Right lobe of liver (tissue), 6 donors: ENCODE measurements at regions not wholly inside any gene's neighbourhood (a gene's known extent, or its start where the extent isn't known, plus 50 kb on each side); places are given as distances from the start of the nearest gene placed in this dataset.

ENCODE experiments used
- ATAC-seq, 4 donors: fragments of 200-7000 bp; cut with Tn5 transposase; one replicate each; pipeline ENCODE4 v1.9.1; 2020; ENCODE audit warnings: mild to moderate bottlenecking in 4 of 4, moderate library complexity in 4 of 4
- DNase-seq, 3 donors: peaks; one replicate each; pipeline ENCODE4 v3.0.0-alpha.2; 2020
- H3K27ac ChIP-seq, 3 donors: fragments of 200-600 bp; one replicate each; pipeline ENCODE4 v1.8.0; 2022
- H3K27me3 ChIP-seq, 2 donors: fragments of 200-600 bp; one replicate each; pipeline ENCODE4 v1.8.0; 2022
- H3K36me3 ChIP-seq, 4 donors: fragments of 200-600 bp; sonication (generic) in 1 of 4; one replicate each; pipeline versions ENCODE4 v1.5.1 to v1.8.0; 2017 to 2022; ENCODE audit warnings: control low read depth in 1 of 4
- H3K4me1 ChIP-seq, 4 donors: fragments of 200-600 bp; sonication (generic) in 1 of 4; one replicate each; pipeline versions ENCODE4 v1.5.1 to v1.8.0; 2017 to 2022; ENCODE audit warnings: control low read depth in 1 of 4
- H3K4me3 ChIP-seq, 3 donors: fragments of 200-600 bp; one replicate each; pipeline ENCODE4 v1.8.0; 2022
- H3K9me3 ChIP-seq, 4 donors: fragments of 200-600 bp; sonication (generic) in 1 of 4; one replicate each; pipeline versions ENCODE4 v1.5.1 to v1.8.0; 2017 to 2022; ENCODE audit warnings: control low read depth in 1 of 4
- POLR2A ChIP-seq: fragments of 450-650 bp; IDR thresholded peaks from one replicate; pipeline ENCODE4 v1.6.1; 2017; ENCODE audit warnings: antibody characterized with exemption, mild to moderate bottlenecking
- WGBS: methylation state at CpG from one replicate; pipeline ENCODE4 v1.1.6; 2018; ENCODE audit warnings: low coverage, low lambda C conversion rate; ENCODE audit not compliant: insufficient coverage; ENCODE audit errors: missing lambda C conversion rate; 5-methylcytosine and 5-hydroxymethylcytosine counted together
- intact Hi-C, 2 donors: fragments of 100-400 bp; cut with DNase I; formaldehyde crosslinking; loops; one replicate each; pipeline versions ENCODE4 v1.11.2 to v1.14.1; 2022
- TF ChIP-seq, protein P1 (sequence below), 4 donors: fragments of 200-600 bp in 3 of 4; fragments of 450-650 bp in 1 of 4; IDR thresholded peaks; one replicate each; pipeline versions ENCODE4 v1.5.1 to v1.8.0; 2016 to 2022; ENCODE audit warnings: antibody characterized with exemption in 4 of 4, mild to moderate bottlenecking in 2 of 4
- donor health status: DM: no; HTN: yes; CAD: no.
- donor health status: DM: no; HTN: no; CAD: no.
- donor health status: DM: no; HTN: no; CAD: no.
- donor health status: DM: no; HTN: yes; CAD: no.
- donor health status: DM: no; HTN: yes; CAD: no.

DNA sequence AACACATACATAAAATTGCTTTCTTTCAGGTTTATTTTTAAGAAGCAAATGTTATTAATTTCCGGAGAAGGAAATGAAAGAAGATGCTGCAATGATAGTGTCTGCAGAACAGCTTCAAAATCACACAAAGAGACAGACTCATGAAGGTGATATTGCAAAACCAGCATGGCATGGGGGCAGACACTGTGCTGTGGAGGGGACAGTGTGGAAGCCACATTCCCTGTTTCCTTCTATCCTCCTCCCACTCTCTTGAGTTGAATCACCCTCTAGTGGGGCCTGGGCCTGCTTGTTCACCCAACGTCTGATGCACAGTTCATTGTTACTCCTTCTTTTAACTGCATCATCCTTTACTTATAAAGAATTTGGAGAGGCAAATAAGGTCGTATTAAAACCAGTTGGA lies 104.0 kb upstream of the INSIG1 start:
- Histone ChIP-seq H3K27me3 (no peaks in the 10 kb centered on the region), H3K27ac (no peak overlapping the region), H3K4me1 (peaks cover 0 to 9% (median 0%) of the 10 kb centered on the region in 4 donors), H3K9me3 (no peaks in the 10 kb centered on the region), H3K4me3 (no peak overlapping the region), H3K36me3 (no peaks in the 10 kb centered on the region)
- intact Hi-C loops = loop anchor here (5.0 to 10.0 kb wide), 2 partner anchors 149 to 161 kb away; no protein-coding TSS in a partner anchor
- ATAC-seq (no peak), DNase-seq (no peak)
- TF ChIP-seq, protein P1, sequence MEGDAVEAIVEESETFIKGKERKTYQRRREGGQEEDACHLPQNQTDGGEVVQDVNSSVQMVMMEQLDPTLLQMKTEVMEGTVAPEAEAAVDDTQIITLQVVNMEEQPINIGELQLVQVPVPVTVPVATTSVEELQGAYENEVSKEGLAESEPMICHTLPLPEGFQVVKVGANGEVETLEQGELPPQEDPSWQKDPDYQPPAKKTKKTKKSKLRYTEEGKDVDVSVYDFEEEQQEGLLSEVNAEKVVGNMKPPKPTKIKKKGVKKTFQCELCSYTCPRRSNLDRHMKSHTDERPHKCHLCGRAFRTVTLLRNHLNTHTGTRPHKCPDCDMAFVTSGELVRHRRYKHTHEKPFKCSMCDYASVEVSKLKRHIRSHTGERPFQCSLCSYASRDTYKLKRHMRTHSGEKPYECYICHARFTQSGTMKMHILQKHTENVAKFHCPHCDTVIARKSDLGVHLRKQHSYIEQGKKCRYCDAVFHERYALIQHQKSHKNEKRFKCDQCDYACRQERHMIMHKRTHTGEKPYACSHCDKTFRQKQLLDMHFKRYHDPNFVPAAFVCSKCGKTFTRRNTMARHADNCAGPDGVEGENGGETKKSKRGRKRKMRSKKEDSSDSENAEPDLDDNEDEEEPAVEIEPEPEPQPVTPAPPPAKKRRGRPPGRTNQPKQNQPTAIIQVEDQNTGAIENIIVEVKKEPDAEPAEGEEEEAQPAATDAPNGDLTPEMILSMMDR (IDR thresholded peaks at IDR 0.05) = no peak
- no peak for TF ChIP-seq POLR2A
- 63% methylated on average over 3 of the region's 3 CpGs for WGBS

DNA sequence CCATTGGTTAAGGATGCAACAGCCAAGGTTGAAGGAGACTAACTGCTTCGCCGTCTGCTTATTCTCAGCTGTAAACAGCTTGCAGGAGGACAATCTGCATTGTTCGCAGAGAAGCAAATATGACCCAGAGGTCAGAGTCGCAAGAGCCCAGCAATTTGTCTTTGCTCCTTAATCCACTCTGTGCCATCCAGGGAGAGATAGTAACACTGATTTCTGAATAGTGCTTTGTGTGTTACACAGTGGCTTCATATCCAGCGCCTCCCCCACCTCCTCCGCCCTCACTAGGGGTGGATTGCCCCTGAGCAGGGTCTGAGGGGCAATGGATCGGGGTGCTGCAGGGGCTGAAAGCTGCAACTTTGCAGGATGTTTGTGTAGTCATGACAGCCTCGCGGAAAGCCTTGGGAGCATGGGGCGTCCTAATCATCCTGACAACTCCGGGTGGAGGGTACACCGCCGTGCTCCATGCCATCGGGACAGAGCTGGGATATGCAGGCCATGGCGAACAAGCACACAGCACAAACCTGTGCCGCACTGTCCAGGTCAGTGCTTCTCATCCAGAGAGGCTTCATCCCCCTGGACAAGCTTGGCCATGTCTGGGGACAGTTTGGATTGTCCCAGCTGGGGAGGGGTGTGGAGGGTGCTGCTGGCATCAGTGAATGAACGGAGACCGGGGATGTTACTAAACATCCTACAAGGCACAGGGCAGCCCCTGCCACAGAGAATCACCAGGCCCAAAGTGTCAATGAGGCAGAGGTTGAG lies 103.1 kb upstream of the INSIG1 start:
- ATAC-seq (no peak), DNase-seq (no peak)
- peaks cover 0 to 6% (median 0%) of the 10 kb centered on the region in 4 donors for H3K4me1 ChIP-seq
- no peak overlapping the region for H3K4me3 ChIP-seq
- TF ChIP-seq, protein P1 (IDR thresholded peaks at IDR 0.05) = no peak
- TF ChIP-seq POLR2A = no peak
- H3K36me3 ChIP-seq = no peaks in the 10 kb centered on the region
- 51% methylated on average over 4 of the region's 18 CpGs for WGBS
- intact Hi-C loops = loop anchor here (5.0 to 10.0 kb wide), 2 partner anchors 148 to 160 kb away; no protein-coding TSS in a partner anchor
- no peaks in the 10 kb centered on the region for H3K9me3 ChIP-seq
- H3K27me3 ChIP-seq = no peaks in the 10 kb centered on the region
- no peak overlapping the region for H3K27ac ChIP-seq

DNA sequence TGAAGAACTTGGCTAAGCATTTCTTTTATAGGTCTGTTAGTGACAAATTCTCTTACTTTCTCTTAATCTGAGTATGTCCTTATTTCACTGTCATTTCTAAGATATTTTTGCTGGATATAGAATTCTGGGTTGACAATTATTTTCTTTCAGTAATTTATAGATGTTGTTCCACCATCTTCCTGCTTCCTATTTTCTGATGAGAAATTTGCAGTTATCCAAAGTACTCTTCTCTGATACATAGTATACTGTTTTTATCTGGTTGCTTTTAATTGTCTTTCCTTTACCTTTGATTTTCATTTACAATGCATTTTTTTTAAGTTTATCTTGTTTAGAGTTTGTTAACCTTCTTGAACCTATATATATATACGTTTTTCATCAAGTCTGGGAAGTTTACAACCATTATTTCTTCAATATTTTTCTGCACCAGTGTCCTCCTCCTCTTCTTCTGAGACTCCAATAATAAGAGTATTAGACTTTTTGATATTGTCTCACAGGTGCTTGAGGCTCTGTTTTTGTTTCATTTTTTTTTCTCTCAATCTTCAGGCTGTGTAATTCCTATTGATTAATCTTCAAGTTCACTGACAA lies 101.6 kb upstream of the INSIG1 start:
- Histone ChIP-seq H3K27ac (no peak overlapping the region), H3K36me3 (no peaks in the 10 kb centered on the region), H3K9me3 (no peaks in the 10 kb centered on the region), H3K4me3 (no peak overlapping the region), H3K4me1 (peaks cover 0 to under 1% (median 0%) of the 10 kb centered on the region in 4 donors), H3K27me3 (no peaks in the 10 kb centered on the region)
- ATAC-seq = no peak
- intact Hi-C loops = loop anchor here in 1 of 2 donors (10.0 kb wide), 1 partner anchor 159 kb away; no protein-coding TSS in a partner anchor
- DNase-seq = no peak
- TF ChIP-seq, protein P1 (IDR thresholded peaks at IDR 0.05) = no peak
- no peak for TF ChIP-seq POLR2A
- WGBS = 26% methylated on average over 1 of the region's 1 CpG

DNA sequence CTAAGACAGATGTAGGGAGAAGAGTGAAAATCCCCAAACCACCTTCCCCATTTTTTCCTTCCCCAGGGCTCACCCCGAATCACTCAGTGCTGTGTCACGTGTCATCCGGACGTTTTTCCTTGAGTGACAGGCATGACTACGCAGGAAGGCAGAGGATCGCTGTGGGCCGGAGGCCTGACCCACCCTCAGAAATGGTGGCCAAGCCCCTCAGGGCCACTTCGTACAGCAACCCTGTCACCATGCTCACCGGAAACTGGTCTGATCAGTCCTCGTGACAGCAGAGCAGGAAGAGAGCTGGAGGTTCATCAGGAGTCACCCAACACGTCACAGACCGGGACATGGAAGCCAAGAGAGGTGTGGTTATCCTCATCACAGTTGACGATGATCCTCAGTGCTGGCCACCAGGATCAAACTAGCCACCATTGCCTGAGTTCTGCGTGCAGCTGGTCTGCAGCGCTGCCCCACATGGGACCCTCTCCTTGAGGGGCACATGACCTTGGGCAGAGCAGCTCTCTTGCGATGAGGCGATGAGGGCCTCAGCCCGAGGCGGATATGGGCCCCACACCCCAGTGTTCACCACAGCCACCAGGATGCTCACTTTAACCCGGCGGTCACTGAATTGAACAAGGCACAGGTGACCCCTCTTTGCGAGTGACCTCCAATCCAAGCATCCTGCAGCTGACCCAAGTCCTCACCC lies 99.3 kb upstream of the INSIG1 start:
- no peaks in the 10 kb centered on the region for H3K27me3 ChIP-seq
- no peak overlapping the region for H3K27ac ChIP-seq
- DNase-seq (peak in 1 of 3 donors; percentile 27), ATAC-seq (no peak)
- no peak overlapping the region for H3K4me3 ChIP-seq
- WGBS = 81% methylated on average over 10 of the region's 22 CpGs
- no peaks in the 10 kb centered on the region for H3K9me3 ChIP-seq
- intact Hi-C loops = loop anchor here in 1 of 2 donors (10.0 kb wide), 1 partner anchor 156 kb away; no protein-coding TSS in a partner anchor
- no peak for TF ChIP-seq POLR2A
- TF ChIP-seq, protein P1 (IDR thresholded peaks at IDR 0.05) = no peak
- no peaks in the 10 kb centered on the region for H3K4me1 ChIP-seq
- H3K36me3 ChIP-seq = no peaks in the 10 kb centered on the region
